ENCODE measurements at regions not wholly inside any gene's neighbourhood (a gene's known extent, or its start where the extent isn't known, plus 50 kb on each side); places are given as distances from the start of the nearest gene placed in this dataset.
"Not testable (repeated sequence)": the region's sequence is repeated elsewhere in the genome, so short reads cannot be mapped to it uniquely, and the experiment has no call there.

DNA sequence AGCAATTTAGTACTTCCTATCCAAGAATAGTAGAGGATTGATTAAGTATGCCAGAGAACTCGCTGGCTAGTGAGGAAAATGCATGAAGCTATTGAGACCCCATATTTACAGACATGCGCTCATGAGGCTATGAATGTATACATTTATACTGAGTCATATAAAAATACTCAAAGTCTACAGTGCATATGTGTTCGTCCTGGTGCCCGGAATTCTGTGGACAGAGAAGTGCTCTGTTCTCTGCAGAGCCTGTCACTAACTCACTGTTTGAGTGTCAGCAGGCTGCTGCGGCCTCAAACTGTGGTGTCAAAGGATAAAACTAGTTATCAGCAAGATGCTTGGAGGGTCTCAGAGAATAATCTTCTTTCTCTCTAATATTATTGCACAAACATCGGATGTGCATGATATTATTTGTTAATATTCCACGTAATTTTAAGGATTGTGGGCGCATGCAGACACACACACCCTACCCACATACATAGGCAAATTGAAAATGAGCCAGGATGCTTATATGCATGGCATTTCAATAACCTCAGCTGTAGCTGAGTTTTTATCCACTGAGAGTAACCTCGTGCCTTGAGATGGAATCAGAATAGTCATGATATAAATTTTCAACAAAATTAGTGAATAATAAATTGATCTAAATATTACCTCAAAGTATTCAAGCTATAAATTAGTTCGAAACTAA lies 50.0 kb upstream of the TSC22D2 start:
- DNase-seq (ENCODE audit: low read depth), result no peak

DNA sequence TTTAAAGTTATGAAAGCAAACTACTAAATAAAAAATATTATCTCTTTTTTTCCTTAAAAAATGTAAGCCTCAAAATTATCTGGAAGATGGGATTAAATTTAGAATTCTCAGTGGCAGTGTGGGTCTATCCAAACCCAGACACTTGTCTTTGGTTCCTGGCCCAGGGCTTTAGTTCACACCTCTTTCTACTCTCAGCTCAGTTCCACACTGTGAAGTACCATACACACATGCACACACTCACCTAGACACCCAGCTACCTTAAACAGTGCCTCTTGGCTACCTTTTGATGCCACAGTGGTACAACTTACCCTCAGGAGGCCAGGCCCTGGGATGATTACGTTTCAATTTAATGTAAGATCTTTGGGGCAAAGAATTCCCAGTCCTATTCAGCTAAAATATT lies 51.0 kb upstream of the TSC22D2 start:
- no peak for DNase-seq (ENCODE audit: low read depth)

DNA sequence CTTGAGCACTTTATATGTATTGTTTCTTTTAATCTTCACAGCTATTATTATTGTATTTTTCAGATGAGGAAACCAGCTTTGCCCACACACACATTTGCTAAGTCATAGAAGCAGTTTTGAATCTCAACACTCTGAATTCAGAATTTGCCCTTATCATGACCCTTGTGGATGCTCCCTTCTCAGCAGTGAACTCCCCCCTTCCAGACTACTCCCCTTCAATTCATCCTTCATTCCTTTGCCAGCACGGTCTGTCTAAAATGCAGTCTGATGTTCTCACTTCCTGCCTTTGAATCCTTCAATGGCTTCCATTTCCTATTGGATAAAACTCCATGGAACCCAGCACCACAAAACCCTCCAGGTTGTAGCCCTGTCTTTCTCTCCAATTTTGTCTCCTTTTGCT lies 52.5 kb upstream of the TSC22D2 start:
- DNase-seq (ENCODE audit: low read depth), result no peak

DNA sequence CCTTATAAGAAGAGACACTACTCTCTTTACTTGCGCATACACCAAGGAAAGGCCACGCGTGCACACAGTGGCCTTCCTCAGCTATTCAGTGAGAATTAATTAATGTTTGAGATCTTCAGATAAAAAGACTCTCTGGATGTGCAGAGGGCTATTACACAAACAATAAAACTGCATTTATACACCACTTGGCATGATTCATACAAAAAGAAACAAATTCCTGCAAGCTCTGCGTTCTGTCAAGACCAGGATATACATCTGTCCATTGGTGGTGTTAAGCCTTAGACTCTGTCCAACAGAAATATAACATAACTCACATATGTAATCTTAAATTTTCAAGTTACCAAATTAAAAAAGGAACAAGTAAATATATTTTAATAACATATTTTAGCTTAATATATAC lies 55.2 kb upstream of the TSC22D2 start:
- DNase-seq (ENCODE audit: low read depth), result no peak

DNA sequence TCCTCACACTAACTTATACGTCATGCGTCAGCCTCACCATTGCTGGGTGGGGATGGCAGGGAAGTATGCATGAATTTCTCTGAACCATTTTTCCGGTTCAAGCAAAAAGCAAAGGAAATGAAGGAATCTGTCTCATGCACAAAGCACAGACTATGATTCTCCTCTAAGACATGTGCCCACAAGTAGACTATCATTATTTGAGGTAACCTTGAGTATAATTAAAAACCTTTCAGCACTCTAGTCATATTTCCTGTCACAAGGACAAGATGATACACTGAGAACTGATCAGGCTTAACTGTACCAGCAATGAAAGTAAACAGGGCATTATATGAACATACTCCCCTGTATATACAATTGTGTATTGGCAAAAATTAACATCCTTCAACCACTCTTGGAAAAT lies 56.7 kb upstream of the TSC22D2 start:
- no peak for DNase-seq (ENCODE audit: low read depth)

DNA sequence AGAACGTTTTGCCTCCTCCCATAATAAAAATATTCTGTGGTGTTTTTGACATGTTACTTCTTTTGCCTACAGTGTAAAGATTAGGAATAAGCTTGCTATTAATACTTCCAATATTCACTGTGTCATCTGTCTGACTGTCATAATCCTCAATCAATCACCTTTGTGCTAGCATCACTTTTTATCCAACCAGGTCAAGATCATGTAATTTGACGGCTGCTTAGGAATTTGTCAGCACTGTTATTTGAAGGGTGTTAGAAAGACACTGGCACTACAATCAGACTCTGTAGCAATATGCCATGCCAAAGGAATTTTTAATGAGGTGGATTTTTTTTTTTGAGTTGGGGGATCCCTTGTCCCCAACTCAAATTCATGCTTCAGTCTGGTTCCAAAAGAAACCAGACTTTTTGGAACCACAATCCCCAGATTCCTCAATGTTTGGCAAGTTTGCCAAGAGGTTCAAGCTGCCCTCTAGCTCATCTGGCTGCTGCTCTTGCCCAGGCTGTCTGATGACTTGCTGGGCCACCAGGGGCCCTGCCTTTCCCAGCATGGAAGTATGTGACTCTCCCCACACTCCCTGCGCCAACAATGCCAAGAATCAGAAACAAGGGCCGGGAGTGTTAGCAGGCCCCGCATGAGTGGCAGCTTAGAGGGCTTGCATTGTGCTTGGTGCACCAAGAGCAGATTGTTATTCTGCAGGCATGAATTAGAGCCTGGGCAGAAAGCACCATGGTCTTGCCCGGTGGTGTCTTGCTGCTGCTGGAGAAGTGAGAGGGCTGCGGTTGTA lies 58.6 kb upstream of the TSC22D2 start:
- DNase-seq (ENCODE audit: low read depth), result peak; percentile 68

DNA sequence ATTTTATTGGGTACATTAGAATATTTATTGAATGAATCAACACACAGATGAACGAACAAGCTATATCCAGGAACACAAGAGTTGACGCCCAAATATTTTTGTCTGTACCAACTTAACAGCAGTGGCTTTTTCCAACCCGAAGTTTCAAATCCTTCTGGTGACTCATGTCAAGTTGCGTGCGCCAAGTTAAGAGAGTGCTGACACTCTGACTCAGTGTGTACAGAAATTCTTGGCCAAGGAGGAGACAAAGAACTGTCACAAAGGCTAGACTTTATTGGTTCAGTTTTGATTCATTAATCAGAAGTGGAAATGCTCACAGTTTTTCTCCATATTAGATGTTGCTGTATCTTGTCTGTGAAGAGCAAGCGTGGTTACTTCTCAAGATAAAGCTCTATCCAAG lies 59.6 kb upstream of the TSC22D2 start:
- DNase-seq (ENCODE audit: low read depth), result peak; percentile 96

DNA sequence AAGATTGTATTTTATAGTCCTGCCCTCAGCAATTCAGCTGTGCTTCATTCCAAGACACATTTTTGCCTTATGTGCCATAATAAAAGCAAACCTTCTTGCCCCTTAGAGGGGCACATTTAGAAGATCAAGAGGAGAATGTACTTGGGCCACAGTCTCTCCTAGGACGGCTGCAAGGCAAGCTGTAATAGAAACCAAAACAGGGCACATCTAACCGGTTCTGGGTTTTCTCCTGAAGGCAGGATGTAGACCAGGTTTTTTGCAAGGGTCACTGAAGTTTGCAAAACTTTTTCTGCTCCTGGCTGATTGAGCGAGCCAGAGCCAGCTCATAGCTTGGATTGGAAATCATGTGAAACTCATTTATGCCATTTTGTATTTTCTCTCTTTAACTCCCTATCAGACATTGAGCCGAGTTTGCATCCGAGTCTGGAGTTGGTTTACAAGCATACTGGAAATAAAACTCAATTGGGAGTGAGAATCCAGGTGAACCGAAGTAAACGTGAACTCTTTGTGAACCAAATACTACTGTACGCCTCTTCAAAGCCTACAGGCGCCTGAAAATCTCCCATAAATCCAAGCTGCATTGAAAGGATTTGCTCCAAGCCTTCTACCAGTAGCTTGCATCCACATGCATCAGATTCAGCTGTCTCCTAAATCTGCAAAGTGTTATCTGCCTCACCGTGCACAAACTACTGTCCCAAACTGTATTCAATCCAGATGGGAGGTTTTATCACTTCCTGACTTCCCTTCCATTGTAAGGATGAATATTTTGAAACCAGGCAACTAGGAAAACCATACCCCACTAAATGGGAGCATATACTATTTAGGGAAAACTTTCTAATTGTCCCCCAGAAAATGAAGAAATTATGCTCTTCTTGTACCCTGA lies 60.9 kb upstream of the TSC22D2 start:
- DNase-seq (ENCODE audit: low read depth), result peak; percentile 70

DNA sequence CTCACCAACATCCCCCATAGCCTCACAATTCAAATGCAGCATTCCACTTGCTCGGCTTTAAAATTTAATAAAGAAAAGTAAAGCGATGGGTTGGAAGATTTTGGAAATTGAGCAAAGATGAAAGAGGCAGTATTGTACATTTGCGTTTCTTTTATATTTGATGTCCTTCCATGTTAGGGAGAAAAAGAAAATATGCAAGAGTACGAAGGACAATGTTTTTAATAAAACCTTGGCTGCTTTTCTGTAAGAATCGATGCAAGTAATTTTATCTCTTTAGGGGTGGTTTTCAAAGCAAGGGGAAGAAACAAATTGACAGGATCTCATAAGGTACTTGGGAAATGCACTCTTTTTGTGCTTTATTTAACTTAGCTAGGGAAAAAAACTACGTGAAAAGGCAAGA lies 61.8 kb upstream of the TSC22D2 start:
- DNase-seq (ENCODE audit: low read depth), result no peak

DNA sequence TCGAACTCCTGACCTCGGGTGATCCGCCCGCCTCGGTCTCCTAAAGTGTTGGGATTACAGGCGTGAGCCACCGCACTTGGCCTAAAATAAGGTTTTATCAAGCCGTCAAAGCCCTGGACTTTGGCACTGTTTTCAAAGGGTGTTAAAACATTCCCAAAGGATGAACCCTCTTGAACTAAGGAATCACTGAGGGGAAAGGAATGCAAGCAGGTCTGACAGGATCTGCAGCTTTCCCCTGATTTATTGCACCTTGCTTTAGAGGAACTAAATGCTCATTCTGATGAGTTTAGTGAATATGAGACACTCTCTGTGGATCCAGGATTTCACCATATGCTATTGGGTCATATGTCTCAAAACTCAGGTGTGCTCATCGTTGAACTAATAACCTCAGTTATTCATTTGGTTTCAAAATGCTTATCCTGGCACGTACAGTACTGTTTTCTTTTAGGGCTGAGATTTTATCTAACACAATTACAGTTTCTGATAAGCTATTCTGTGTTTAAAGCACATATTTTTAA lies 63.0 kb upstream of the TSC22D2 start:
- DNase-seq (ENCODE audit: low read depth), result peak; percentile 66

DNA sequence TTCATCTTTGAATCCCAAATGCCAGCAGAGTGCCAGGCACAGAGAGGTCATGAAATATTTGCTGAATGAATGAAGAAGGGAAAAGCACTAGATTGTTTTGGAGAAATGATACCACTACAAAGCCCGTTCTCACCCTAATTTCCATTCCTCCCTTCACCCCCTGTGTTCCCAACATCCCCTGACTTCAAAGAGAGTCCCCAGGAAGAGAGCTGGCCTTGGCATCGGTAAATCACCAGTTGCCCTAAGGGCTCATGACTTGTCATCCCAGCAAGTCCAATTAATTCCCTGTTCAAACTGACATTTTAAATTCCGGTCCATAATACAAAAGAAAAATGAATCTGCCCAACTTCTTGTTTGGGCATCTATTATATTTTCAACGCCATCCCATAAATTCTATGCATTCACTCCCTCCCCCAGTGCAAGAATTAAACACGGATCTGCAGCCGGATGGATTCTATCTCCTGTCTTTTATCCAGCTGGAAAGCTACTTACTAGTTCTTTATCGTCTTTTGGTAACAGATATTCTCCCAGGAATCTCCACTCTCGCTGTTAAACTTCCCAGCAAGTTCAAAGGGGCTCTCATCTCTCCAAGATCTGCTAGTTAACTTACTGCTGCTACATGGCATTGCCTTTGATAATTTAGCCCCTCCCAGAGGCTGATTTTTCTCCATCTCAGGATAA lies 63.9 kb upstream of the TSC22D2 start:
- no peak for DNase-seq (ENCODE audit: low read depth)

DNA sequence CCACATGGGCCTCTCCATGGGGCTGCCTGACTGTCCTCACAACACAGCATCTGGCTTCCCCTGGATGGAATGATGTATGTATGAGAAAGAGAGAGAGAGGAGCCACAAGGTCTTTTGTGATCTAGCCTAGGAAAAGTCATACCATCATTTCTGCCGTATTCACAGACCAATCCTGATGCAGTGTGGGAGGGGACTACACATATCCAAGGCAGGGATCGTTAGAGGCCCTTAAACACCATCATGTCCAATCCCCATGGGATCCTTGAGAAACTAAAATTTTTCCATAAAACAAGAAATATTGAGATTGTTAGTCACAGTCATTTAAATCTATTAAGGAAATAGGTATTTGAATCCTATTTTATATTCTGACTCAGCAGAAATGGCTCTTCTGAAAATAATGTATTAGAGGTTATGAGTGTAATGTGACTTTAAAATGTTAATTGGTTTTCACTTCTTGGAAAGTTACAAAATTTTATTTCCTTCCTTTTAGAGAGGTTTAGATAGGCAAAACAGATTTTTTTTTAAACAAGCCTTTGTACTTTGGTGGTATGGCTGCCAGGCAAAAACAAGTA lies 65.1 kb upstream of the TSC22D2 start:
- DNase-seq (ENCODE audit: low read depth), result no peak

DNA sequence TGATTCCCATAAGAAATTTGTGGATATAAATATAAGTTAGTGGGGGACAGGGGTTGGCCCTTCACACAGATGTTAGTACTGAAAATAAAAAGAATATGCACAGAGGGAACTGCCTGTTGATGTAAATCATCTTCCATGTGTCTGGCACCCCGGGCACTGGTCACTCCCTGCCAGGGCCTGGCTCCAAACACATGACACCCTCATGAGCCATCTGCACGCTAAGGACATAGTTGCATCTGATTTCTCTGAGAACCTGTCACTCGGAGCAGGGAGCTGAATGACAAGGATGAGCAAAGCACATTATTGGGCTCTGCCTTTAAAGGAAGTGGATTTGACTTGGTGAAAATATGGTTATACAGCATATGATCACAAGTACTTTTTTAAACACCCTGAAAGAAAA lies 66.2 kb upstream of the TSC22D2 start:
- no peak for DNase-seq (ENCODE audit: low read depth)

DNA sequence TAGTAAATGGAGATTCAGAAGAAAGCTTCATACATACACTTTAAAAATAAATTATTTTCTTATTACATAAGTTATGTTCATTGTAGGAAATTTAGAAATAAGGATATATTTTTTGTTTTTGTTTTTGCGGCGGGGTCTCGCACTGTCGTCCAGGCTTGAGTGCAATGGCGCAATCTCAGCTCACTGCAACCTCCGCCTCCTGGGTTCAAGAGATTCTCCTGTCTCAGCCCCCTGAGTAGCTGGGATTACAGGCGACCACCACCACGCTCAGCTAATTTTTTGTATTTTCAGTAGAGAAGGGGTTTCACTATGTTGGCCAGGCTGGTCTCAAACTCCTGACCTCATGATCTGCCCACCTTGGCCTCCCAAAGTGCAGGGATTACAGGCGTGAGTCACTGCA lies 71.7 kb upstream of the TSC22D2 start:
- not testable (repeated sequence) for DNase-seq (ENCODE audit: low read depth)

DNA sequence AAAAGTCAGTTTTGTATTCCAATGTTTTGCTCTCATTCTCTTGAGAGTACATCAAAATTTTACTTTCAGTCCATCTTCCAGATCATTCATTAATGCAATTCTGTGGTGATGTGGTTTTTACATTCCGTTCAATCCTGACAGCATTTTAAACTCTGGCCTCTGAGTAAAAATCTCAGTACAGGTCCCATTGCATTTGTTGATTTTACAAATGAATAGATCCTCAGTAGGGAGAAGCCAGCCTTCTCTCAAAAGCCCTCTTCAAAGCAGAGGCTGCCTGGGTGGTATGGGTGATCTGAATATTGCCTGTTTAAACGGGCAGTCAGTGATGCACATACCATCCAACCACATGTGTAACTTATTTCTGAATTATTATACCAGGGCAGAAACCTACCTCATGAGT lies 72.5 kb upstream of the TSC22D2 start:
- DNase-seq (ENCODE audit: low read depth), result peak; percentile 57

DNA sequence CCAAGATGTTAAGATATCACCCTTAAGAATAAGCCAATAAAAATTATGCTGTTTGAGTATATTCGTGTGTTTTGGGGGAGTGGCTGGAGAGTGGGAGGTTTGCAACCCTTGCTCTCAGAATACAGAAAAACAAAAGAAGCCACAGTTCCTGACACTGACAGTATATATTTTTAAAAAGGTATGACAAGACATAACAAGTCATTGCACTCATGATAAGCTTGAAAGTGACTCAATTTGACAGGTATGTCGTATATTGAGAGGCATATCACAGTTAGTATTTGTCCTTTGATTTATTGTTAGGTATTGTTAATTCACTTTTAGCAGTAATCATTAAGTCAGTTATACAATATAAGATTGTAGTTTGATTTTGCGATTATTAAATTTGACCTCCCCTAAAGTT lies 73.1 kb upstream of the TSC22D2 start:
- no peak for DNase-seq (ENCODE audit: low read depth)

DNA sequence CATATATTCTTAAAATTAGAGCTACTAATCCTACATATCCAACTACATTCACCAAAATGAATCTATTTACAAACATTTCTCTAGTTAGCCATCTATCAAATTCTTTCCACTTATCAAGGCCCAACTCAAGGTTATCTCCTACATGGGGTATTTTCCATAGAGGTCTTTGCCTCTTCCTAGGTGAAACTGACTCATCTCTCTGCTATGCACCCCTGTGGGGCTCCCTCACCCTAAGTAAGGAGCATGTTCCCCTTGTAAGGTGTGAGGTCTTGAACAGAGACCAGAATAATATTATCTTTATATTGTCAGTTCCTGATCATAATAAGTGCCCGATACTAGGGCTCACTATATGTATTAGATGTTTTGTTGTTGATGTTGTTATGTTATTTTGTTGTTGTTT lies 74.6 kb upstream of the TSC22D2 start:
- DNase-seq (ENCODE audit: low read depth), result no peak

DNA sequence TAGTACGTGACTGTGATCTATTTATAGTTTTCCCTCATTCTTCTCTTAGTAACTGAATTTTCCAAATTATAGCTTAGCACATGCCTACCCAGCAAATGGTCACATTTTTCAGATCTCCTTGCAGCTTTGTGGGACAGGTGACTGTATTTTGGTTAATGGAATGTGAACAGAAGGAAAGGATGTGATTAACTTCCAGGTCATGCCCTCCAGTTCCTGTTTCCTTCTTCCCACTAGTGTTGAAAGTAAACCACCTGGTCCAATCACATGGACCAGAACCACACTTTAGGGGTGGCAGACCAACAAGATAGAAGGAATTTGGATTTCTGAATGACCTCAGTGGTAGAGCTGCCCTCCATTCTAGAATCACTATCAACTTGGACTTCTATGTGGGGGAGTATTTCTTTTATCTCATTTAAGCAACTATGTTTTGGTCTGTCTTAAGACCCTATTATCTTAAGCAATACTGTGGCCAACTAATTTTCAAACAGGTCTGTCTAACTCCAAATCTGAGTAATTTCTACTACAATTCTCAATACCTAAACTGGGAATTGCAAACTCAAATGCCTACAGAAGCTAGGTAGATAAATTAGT lies 76.0 kb upstream of the TSC22D2 start:
- DNase-seq (ENCODE audit: low read depth), result no peak

DNA sequence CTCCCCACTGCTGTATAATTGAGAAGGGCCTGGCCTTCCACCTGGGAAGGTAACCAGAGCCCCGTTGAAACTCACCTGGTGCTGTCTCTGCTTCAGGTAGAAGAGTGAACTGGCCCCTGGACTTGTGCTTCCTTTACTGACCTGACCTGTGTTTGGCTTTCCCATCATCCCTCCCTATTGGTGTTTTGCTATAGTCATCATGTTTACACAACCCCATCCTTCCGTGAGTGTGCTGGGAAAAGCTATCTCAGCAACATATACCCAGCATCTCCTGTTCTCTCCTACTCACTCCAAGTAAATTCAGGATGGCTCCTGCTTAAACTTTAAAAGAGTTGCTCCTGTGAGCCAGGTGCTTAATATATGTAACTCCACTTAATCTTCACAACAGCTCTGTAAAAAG lies 77.2 kb upstream of the TSC22D2 start:
- DNase-seq (ENCODE audit: low read depth), result no peak

DNA sequence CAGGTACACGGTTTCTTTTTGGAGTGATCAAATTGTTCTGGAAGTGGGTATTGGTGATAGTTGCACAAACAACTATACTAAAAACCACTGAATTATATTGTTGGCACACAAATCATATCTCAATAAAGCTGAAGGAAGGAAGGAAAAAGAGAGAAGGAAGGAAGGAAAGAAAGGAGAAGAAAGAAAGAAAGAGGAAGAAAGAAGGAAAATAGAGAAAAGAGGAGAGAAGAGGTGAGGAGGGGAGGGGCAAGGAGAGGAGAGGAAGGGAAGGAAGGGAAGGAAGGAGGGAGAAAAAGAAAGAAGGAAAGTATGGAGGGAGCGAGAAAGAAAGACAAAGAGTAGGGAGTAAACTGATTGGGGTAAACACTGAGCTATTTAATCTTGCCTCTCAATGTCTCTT lies 77.9 kb upstream of the TSC22D2 start:
- DNase-seq (ENCODE audit: low read depth), result no peak

DNA sequence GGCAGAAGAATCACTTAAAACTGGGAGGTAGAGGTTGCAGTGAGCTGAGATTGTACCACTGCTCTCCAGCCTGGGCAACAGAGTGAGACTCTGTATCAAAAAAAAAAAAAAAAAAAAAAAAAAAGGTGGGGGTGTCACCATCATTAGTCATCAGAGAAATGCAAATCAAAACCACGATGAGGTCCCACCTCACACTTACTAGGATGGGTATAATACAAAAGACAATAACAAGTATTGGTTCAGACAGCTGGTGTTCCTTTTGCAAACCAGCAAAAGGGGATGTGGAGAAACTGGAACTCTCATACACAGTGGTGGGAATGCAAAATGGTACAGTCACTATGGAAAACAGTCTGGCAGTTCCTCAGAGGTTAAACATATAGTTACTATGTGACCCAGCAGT lies 78.7 kb upstream of the TSC22D2 start:
- DNase-seq (ENCODE audit: low read depth), result no peak
